ENCODE measurements at regions not wholly inside any gene's neighbourhood (a gene's known extent, or its start where the extent isn't known, plus 50 kb on each side); places are given as distances from the start of the nearest gene placed in this dataset.

DNA sequence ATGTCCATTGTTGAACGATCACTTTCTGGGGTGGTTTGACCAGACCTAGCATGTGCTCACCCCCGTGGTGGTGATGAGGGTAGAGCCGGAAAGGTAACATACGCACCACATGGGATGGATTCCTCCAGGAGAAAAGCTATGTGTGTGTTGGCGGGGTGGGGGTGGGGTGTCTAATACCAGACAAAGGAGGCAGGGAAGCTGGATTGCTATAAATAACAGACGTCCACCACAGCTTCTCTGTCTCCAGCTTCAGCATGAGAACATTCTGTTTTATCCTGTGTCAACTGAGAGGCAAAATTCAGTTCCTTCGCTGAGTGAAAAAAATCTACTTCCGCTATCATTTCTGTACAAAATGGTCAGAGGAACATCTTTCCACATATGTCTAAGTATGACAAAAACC lies 151.0 kb downstream of the PCSK1 start:
- Histone ChIP-seq H4K5ac (ENCODE audit: insufficient read length, low read depth, low read length) (no peak overlapping the region), H2BK120ac (replicated peaks; ENCODE audit: low read depth, low read length) (no peak overlapping the region), H3K4ac (replicated peaks; ENCODE audit: insufficient read length, low read depth, low read length) (no peak overlapping the region), H3K4me2 (ENCODE audit: insufficient read depth in 1 of 2, low read depth in 2 of 2, low read length in 2 of 2) (no peak overlapping the region), H3K36me3 (ENCODE audit: control insufficient read depth in 2 of 4, insufficient read depth in 4 of 4, low read length in 3 of 4) (no peaks in the 10 kb centered on the region), H2AK5ac (ENCODE audit: low read depth, low read length) (no peak overlapping the region), H3K4me1 (replicated peaks in 1 of 4; ENCODE audit: control insufficient read depth in 3 of 4, insufficient read depth in 4 of 4, low read length in 3 of 4) (peaks cover 0 to 4% (median 2%) of the 10 kb centered on the region in 4 experiments; a peak in 2 of 7 replicates), H3K14ac (ENCODE audit: insufficient read length) (no peak overlapping the region), H4K8ac (ENCODE audit: extremely low read depth, insufficient read depth, low read length) (no peak overlapping the region), H3K9me3 (ENCODE audit: insufficient read depth in 2 of 2, low read depth in 1 of 2, low read length in 1 of 2) (no peaks in the 10 kb centered on the region), H4K20me1 (replicated peaks in 1 of 2; ENCODE audit: control insufficient read depth in 1 of 2, insufficient read depth in 2 of 2, low read length in 2 of 2) (no peaks in the 10 kb centered on the region), H3K23ac (ENCODE audit: insufficient read length) (no peak overlapping the region), H3K79me2 (ENCODE audit: control insufficient read depth in 1 of 2, insufficient read depth in 2 of 2, low read length in 2 of 2) (no peaks in the 10 kb centered on the region), H3K27me3 (replicated peaks in 1 of 4; ENCODE audit: control insufficient read depth in 3 of 4, extremely low read depth in 1 of 4, insufficient read depth in 3 of 4, low read length in 3 of 4) (no peaks in the 10 kb centered on the region), H4K91ac (replicated peaks; ENCODE audit: insufficient read length, low read length) (no peak overlapping the region), H3K79me1 (ENCODE audit: low read depth, low read length) (no peaks in the 10 kb centered on the region), H3K56ac (replicated peaks; ENCODE audit: insufficient read length, low read depth, low read length) (no peak overlapping the region), H3K23me2 (ENCODE audit: low read depth, low read length) (no peaks in the 10 kb centered on the region; the same call in 1 of the 2 replicates), H3K27ac (ENCODE audit: low read depth, low read length) (no peak overlapping the region), H2BK15ac (ENCODE audit: low read length) (no peak overlapping the region), H2BK20ac (ENCODE audit: low read length) (no peak overlapping the region), H3K18ac (ENCODE audit: extremely low read depth, low read length) (no peak overlapping the region), H2AFZ (ENCODE audit: low read length) (no peak overlapping the region), H2BK5ac (ENCODE audit: low read depth, low read length) (no peak overlapping the region), H3K4me3 (ENCODE audit: extremely low read depth in 1 of 4, insufficient read depth in 2 of 4, low read depth in 3 of 4, low read length in 4 of 4) (no peak overlapping the region), H3K9ac (replicated peaks in 1 of 4; ENCODE audit: extremely low read depth in 1 of 4, low read depth in 3 of 4, low read length in 3 of 4) (no peak overlapping the region), H2BK12ac (ENCODE audit: low read depth, low read length) (no peak overlapping the region)
- CTCF ChIA-PET (ENCODE audit: partially characterized antibody) = interaction anchor here (0.6 kb wide), 1 partner anchor 320 kb away, joined by 3 read pairs; no protein-coding TSS in a partner anchor
- FAIRE-seq (no peak), DNase-seq (ENCODE audit: low read depth in 1 of 2, low spot score in 2 of 2) (no peak)
- POLR2A ChIA-PET (ENCODE audit: partially characterized antibody) = no interaction called here
- 85% methylated on average over 8 of the region's 8 CpGs; no CpG with 5 or more reads in 1 of the 2 experiments for WGBS, 2 experiments (ENCODE audit: extremely low coverage in 1 of 2, insufficient coverage in 1 of 2, insufficient read length in 1 of 2, insufficient replicate concordance in 2 of 2, low coverage in 1 of 2, low lambda C conversion rate in 2 of 2, missing lambda C conversion rate in 1 of 2)
- TF ChIP-seq POLR2A (IDR thresholded peaks at IDR 0.05; ENCODE audit: control extremely low read depth in 1 of 2, low read depth in 2 of 2, low read length in 2 of 2) (no peak), ZNF274 (IDR thresholded peaks at IDR 0.05; ENCODE audit: borderline replicate concordance, extremely low read depth, low read length) (no peak), KDM5A (IDR thresholded peaks at IDR 0.05; ENCODE audit: low read length) (no peak), HDAC2 (IDR thresholded peaks at IDR 0.05; ENCODE audit: borderline replicate concordance in 1 of 2, low read depth in 2 of 2, low read length in 2 of 2) (no peak), SUZ12 (IDR thresholded peaks at IDR 0.05; ENCODE audit: low read length) (no peak), RXRA (IDR thresholded peaks at IDR 0.05; ENCODE audit: insufficient read depth, low read depth, low read length) (no peak), RAD21 (IDR thresholded peaks at IDR 0.05 in 1 of 2, conservative IDR thresholded peaks at IDR 0.05 in 1 of 2; ENCODE audit: low read depth in 2 of 2, low read length in 2 of 2) (no peak), SIRT6 (IDR thresholded peaks at IDR 0.05; ENCODE audit: low read length) (no peak), EP300 (IDR thresholded peaks at IDR 0.05; ENCODE audit: borderline replicate concordance in 1 of 2, low read depth in 2 of 2, low read length in 2 of 2) (no peak)
- TF ChIP-seq, protein P1, sequence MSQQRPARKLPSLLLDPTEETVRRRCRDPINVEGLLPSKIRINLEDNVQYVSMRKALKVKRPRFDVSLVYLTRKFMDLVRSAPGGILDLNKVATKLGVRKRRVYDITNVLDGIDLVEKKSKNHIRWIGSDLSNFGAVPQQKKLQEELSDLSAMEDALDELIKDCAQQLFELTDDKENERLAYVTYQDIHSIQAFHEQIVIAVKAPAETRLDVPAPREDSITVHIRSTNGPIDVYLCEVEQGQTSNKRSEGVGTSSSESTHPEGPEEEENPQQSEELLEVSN (IDR thresholded peaks at IDR 0.05) = no peak
- TF ChIP-seq, protein P2, sequence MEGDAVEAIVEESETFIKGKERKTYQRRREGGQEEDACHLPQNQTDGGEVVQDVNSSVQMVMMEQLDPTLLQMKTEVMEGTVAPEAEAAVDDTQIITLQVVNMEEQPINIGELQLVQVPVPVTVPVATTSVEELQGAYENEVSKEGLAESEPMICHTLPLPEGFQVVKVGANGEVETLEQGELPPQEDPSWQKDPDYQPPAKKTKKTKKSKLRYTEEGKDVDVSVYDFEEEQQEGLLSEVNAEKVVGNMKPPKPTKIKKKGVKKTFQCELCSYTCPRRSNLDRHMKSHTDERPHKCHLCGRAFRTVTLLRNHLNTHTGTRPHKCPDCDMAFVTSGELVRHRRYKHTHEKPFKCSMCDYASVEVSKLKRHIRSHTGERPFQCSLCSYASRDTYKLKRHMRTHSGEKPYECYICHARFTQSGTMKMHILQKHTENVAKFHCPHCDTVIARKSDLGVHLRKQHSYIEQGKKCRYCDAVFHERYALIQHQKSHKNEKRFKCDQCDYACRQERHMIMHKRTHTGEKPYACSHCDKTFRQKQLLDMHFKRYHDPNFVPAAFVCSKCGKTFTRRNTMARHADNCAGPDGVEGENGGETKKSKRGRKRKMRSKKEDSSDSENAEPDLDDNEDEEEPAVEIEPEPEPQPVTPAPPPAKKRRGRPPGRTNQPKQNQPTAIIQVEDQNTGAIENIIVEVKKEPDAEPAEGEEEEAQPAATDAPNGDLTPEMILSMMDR (IDR thresholded peaks at IDR 0.05; ENCODE audit: control extremely low read depth in 1 of 3, insufficient read depth in 1 of 3, low read depth in 1 of 3, low read length in 3 of 3) = no peak

All from H1 (cell line).